K562 (cell line): ENCODE measurements at regions not wholly inside any gene's neighbourhood (a gene's known extent, or its start where the extent isn't known, plus 50 kb on each side); places are given as distances from the start of the nearest gene placed in this dataset.

ENCODE experiments used
- ATAC-seq: fragments of 200-7000 bp; cut with Tn5 transposase; 3 replicates; pipeline ENCODE4 v1.9.1; 2020; ENCODE audit warnings: moderate library complexity
- BruUV-seq: library from RNA; stranded (reverse); fragments of 400-500 nt; replicated peaks from 2 replicates; lab custom pipeline; 2021; lab: Mats Ljungman, UMichigan
- CTCF ChIA-PET: fragments of 300-600 bp; formaldehyde crosslinking; extraction: SDS; loops from one replicate; lab custom pipeline; 2021; ENCODE audit warnings: low intra/inter-chr PET ratio; lab: Yijun Ruan, JAX
- POLR2A ChIA-PET: fragments of 300-600, 350-650 bp; sonication (Branson Sonifier 250); formaldehyde crosslinking; extraction: SDS; loops from one replicate; lab custom pipeline; 2021; ENCODE audit warnings: antibody characterized with exemption, inconsistent platforms; lab: Yijun Ruan, JAX
- DNase-seq, 4 experiments: peaks; one replicate each; pipeline versions ENCODE4 v3.0.0 to v3.0.0-alpha.2; 2011 to 2018; ENCODE audit warnings: low spot score in 3 of 4, mixed read lengths in 3 of 4; ENCODE audit errors: extremely low read depth in 1 of 4
- FAIRE-seq: peaks from 2 replicates; lab custom pipeline; 2011; peaks lifted over from hg19 to GRCh38; lab: Jason Lieb, UNC
- H2AFZ ChIP-seq: 2 replicates; pipeline ENCODE4 v1.6.0; 2011; ENCODE audit warnings: low read depth, low read length, control low read depth, inconsistent platforms
- H3K27ac ChIP-seq: fragments of 200-600 bp; 3 replicates; pipeline ENCODE4 v1.8.0; 2011; ENCODE audit warnings: low read depth, mild to moderate bottlenecking, control low read depth, inconsistent platforms, low read length, moderate library complexity, mixed read lengths; ENCODE audit errors: extremely low read depth
- H3K27me3 ChIP-seq, 2 experiments: fragments of 300-600 bp in 1 of 2; 2 replicates in 1 of 2; 3 replicates in 1 of 2; pipeline versions ENCODE4 v1.6.0 to v1.8.0; 2011; ENCODE audit warnings: inconsistent platforms in 2 of 2, low read length in 2 of 2, mild to moderate bottlenecking in 1 of 2, mixed read lengths in 1 of 2, moderate library complexity in 1 of 2; ENCODE audit not compliant: control insufficient read depth in 2 of 2, insufficient read depth in 2 of 2
- H3K36me3 ChIP-seq: fragments of 300-600 bp; 3 replicates; pipeline ENCODE4 v1.8.0; 2011; ENCODE audit warnings: mild to moderate bottlenecking, low read length, inconsistent platforms; ENCODE audit not compliant: control insufficient read depth, insufficient read depth
- H3K4me1 ChIP-seq, 2 experiments: fragments of 200-600 bp in 1 of 2; replicated peaks in 1 of 2; 2 replicates in 1 of 2; 3 replicates in 1 of 2; pipeline versions ENCODE4 v1.5.1 to v1.8.0; 2011; ENCODE audit warnings: inconsistent platforms in 2 of 2, low read length in 2 of 2, mild to moderate bottlenecking in 1 of 2, mixed read lengths in 1 of 2, moderate library complexity in 1 of 2; ENCODE audit not compliant: control insufficient read depth in 2 of 2, insufficient read depth in 2 of 2
- H3K4me2 ChIP-seq: 2 replicates; pipeline ENCODE4 v1.6.1; 2011; ENCODE audit warnings: low read length, control low read depth, inconsistent platforms, mixed read lengths; ENCODE audit not compliant: insufficient read depth
- H3K4me3 ChIP-seq: fragments of 200-600 bp; sonication (generic), shearing (Covaris generic); 2 replicates; pipeline ENCODE4 v1.5.1; 2016; ENCODE audit warnings: control low read depth, inconsistent platforms
- H3K79me2 ChIP-seq: fragments of 200-600 bp; 3 replicates; pipeline ENCODE4 v1.8.0; 2011; ENCODE audit warnings: low read length, inconsistent platforms; ENCODE audit not compliant: control insufficient read depth, insufficient read depth
- H3K9ac ChIP-seq, 2 experiments: 2 replicates each; pipeline versions ENCODE4 v1.6.0 to v1.6.1; 2011; ENCODE audit warnings: low read depth in 2 of 2, low read length in 2 of 2, control low read depth in 1 of 2, inconsistent platforms in 1 of 2, mild to moderate bottlenecking in 1 of 2, mixed read lengths in 1 of 2; ENCODE audit not compliant: insufficient read depth in 1 of 2
- H3K9me1 ChIP-seq: one replicate; pipeline ENCODE4 v1.6.0; 2011; ENCODE audit warnings: inconsistent platforms, mild to moderate bottlenecking, low read length, moderate library complexity; ENCODE audit not compliant: control insufficient read depth, insufficient read depth
- H3K9me3 ChIP-seq: replicated peaks from 2 replicates; pipeline ENCODE4 v1.5.1; 2011; ENCODE audit warnings: low read depth, low read length, inconsistent platforms; ENCODE audit not compliant: control insufficient read depth, insufficient read depth
- H4K20me1 ChIP-seq: replicated peaks from 2 replicates; pipeline ENCODE4 v1.6.1; 2011; ENCODE audit warnings: low read length, inconsistent platforms, mixed read lengths; ENCODE audit not compliant: control insufficient read depth, insufficient read depth
- EWSR1 ChIP-seq: fragments of 450-650 bp; IDR thresholded peaks from 2 replicates; pipeline ENCODE4 v1.6.1; 2018; ENCODE audit warnings: borderline replicate concordance, mild to moderate bottlenecking, low read depth, moderate library complexity; ENCODE audit not compliant: partially characterized antibody
- HMG20A ChIP-seq: fragments of 450-650 bp; formaldehyde crosslinking; conservative IDR thresholded peaks from 2 replicates; pipeline ENCODE4 v1.4.0; 2020; ENCODE audit warnings: mild to moderate bottlenecking, mixed read lengths
- MEF2A ChIP-seq: IDR thresholded peaks from 2 replicates; pipeline ENCODE4 v1.6.1; 2011; ENCODE audit warnings: low read depth, mild to moderate bottlenecking, low read length, moderate library complexity; ENCODE audit not compliant: control insufficient read depth
- PRDM10 ChIP-seq: fragments of 450-650 bp; IDR thresholded peaks from 2 replicates; pipeline ENCODE4 v1.6.1; 2018; ENCODE audit not compliant: partially characterized antibody
- TAL1 ChIP-seq: fragments of 450-650 bp; IDR thresholded peaks from 2 replicates; pipeline ENCODE4 v1.6.1; 2016; ENCODE audit warnings: mild to moderate bottlenecking
- THRAP3 ChIP-seq: fragments of 450-650 bp; IDR thresholded peaks from 2 replicates; pipeline ENCODE4 v1.6.1; 2016; ENCODE audit warnings: mild to moderate bottlenecking, inconsistent platforms, borderline replicate concordance
- ZBTB12 ChIP-seq: fragments of 250-450 bp; sonication (Bioruptor Pico); IDR thresholded peaks from 2 replicates; pipeline ENCODE4 v1.4.0; 2020
- ZNF407 ChIP-seq: fragments of 450-650 bp; IDR thresholded peaks from 2 replicates; pipeline ENCODE4 v1.6.1; 2016; ENCODE audit warnings: low read depth
- ZNF780A ChIP-seq: fragments of 250-450 bp; sonication (Bioruptor Pico); IDR thresholded peaks from 2 replicates; pipeline ENCODE4 v1.5.0; 2021; ENCODE audit warnings: mild to moderate bottlenecking
- WGBS: fragments of 100-300 bp; shearing (Covaris generic); methylation state at CpG from one replicate; pipeline ENCODE4 v1.1.6; 2016; ENCODE audit warnings: low coverage, mixed read lengths; ENCODE audit not compliant: insufficient coverage; ENCODE audit errors: missing lambda C conversion rate; 5-methylcytosine and 5-hydroxymethylcytosine counted together
- in situ Hi-C: fragments of 300-500 bp; cut with MboI; formaldehyde crosslinking; loops from 4 replicates; pipeline ENCODE4 v1.15.0; 2018; ENCODE audit warnings: inconsistent platforms, mixed read lengths
- intact Hi-C: fragments of 100-400 bp; cut with micrococcal nuclease; formaldehyde crosslinking; loops from 2 replicates; pipeline ENCODE4 v1.14.2; 2022

GRCh38 chr6:8624665-8625064 is 189.3 kb upstream of the SLC35B3 start (continued):
- TF ChIP-seq ZBTB12 (CRISPR knock-in tag) (no peak), HMG20A (CRISPR knock-in tag) (no peak), THRAP3 (no peak)

- intact Hi-C loops: no loop called here
- H3K9me1 ChIP-seq: no peaks in the 10 kb centered on the region
- no peak overlapping the region for H2AFZ ChIP-seq
- ChIA-PET CTCF (no interaction called here), POLR2A (no interaction called here)
- no peak for DNase-seq
- H3K27me3 ChIP-seq: no peaks in the 10 kb centered on the region
- no peak for ATAC-seq
- H3K79me2 ChIP-seq: no peaks in the 10 kb centered on the region
- no peaks in the 10 kb centered on the region for H3K9me3 ChIP-seq
- in situ Hi-C loops: no loop called here
- H4K20me1 ChIP-seq: no peaks in the 10 kb centered on the region
- no peaks in the 10 kb centered on the region for H3K36me3 ChIP-seq
- no peaks in the 10 kb centered on the region for H3K4me1 ChIP-seq
- BruUV-seq: no TSS peak
- WGBS: 0% methylated on average over 3 of the region's 3 CpGs
- H3K9ac ChIP-seq: no peak overlapping the region
- no peak overlapping the region for H3K4me2 ChIP-seq
- no peak for FAIRE-seq
- H3K4me3 ChIP-seq: no peak overlapping the region
- H3K27ac ChIP-seq: no peak overlapping the region
- TF ChIP-seq PRDM10 (no peak), TAL1 (no peak), MEF2A (no peak), ZNF407 (no peak), EWSR1 (no peak), ZNF780A (no peak)
Measured at GRCh38 chr6:8623441-8623840, 188.1 kb upstream of the SLC35B3 start.
